PC-9 (cell line): ENCODE measurements at regions not wholly inside any gene's neighbourhood (a gene's known extent, or its start where the extent isn't known, plus 50 kb on each side); places are given as distances from the start of the nearest gene placed in this dataset.

Experiments
- BruUV-seq: library from RNA; stranded (reverse); fragments of 400-500 nt; replicated peaks from 2 replicates; lab custom pipeline; 2021; lab: Mats Ljungman, UMichigan
- CTCF ChIA-PET: fragments of 300-600 bp; sonication (Branson Sonifier 250); formaldehyde crosslinking; loops from one replicate; lab custom pipeline; 2022; ENCODE audit warnings: antibody characterized with exemption; lab: Charles Lee
- POLR2A ChIA-PET: fragments of 300-600 bp; sonication (Branson Sonifier 250); formaldehyde crosslinking; loops from one replicate; lab custom pipeline; 2022; ENCODE audit warnings: antibody characterized with exemption; ENCODE audit not compliant: unreplicated experiment; lab: Charles Lee
- DNase-seq, 2 experiments: peaks; one replicate each; pipeline versions ENCODE4 v3.0.0 to v3.0.0-alpha.2; 2015 to 2022; ENCODE audit warnings: mixed read lengths in 1 of 2
- H2AFZ ChIP-seq: fragments of 200-600 bp; sonication (generic); 2 replicates; pipeline ENCODE4 v1.8.1; 2017; ENCODE audit warnings: antibody characterized with exemption
- H3F3A ChIP-seq: fragments of 200-600 bp; sonication (generic); 2 replicates; pipeline ENCODE4 v1.8.1; 2017; ENCODE audit warnings: antibody characterized with exemption, mild to moderate bottlenecking, low read depth; ENCODE audit not compliant: insufficient read depth
- H3K27ac ChIP-seq: fragments of 200-600 bp; sonication (generic); 2 replicates; pipeline ENCODE4 v1.6.1; 2016; ENCODE audit warnings: mixed run types
- H3K27me3 ChIP-seq: fragments of 200-600 bp; sonication (generic); 2 replicates; pipeline ENCODE4 v1.6.1; 2016; ENCODE audit warnings: low read depth, mixed run types; ENCODE audit not compliant: insufficient read depth
- H3K36me3 ChIP-seq: fragments of 200-600 bp; sonication (generic); 2 replicates; pipeline ENCODE4 v1.6.1; 2016; ENCODE audit warnings: low read depth, mixed run types
- H3K4me1 ChIP-seq: fragments of 200-600 bp; sonication (generic); replicated peaks from 2 replicates; pipeline ENCODE4 v1.6.1; 2016; ENCODE audit warnings: mixed run types; ENCODE audit not compliant: insufficient read depth
- H3K4me2 ChIP-seq: fragments of 200-600 bp; sonication (generic); 2 replicates; pipeline ENCODE4 v1.6.1; 2017; ENCODE audit warnings: mixed run types
- H3K4me3 ChIP-seq: fragments of 200-600 bp; sonication (generic); 2 replicates; pipeline ENCODE4 v1.6.1; 2016; ENCODE audit warnings: mixed run types
- H3K79me2 ChIP-seq: fragments of 200-600 bp; sonication (generic); 2 replicates; pipeline ENCODE4 v1.6.1; 2017; ENCODE audit warnings: low read depth, mixed run types
- H3K9me2 ChIP-seq: fragments of 200-600 bp; sonication (generic); 2 replicates; pipeline ENCODE4 v1.8.1; 2017; ENCODE audit warnings: mild to moderate bottlenecking; ENCODE audit not compliant: insufficient read depth
- H3K9me3 ChIP-seq: fragments of 200-600 bp; sonication (generic); 2 replicates; pipeline ENCODE4 v1.8.1; 2016; ENCODE audit warnings: low read depth; ENCODE audit not compliant: insufficient read depth
- H4K20me1 ChIP-seq: fragments of 200-600 bp; sonication (generic); 2 replicates; pipeline ENCODE4 v1.8.1; 2017; ENCODE audit not compliant: insufficient read depth
- EZH2 ChIP-seq: fragments of 200-600 bp; sonication (generic); IDR thresholded peaks from 2 replicates; pipeline ENCODE4 v1.8.0; 2017; ENCODE audit warnings: antibody characterized with exemption, low read depth
- intact Hi-C: fragments of 100-400 bp; cut with micrococcal nuclease; formaldehyde crosslinking; loops from one replicate; pipeline ENCODE4 v1.10.0; 2022; ENCODE audit not compliant: unreplicated experiment
- TF ChIP-seq, protein P1 (sequence below): fragments of 200-600 bp; sonication (generic); conservative IDR thresholded peaks from 2 replicates; pipeline ENCODE4 v1.6.1; 2017; ENCODE audit warnings: mixed run types, antibody characterized with exemption, mild to moderate bottlenecking, moderate library complexity

DNA sequence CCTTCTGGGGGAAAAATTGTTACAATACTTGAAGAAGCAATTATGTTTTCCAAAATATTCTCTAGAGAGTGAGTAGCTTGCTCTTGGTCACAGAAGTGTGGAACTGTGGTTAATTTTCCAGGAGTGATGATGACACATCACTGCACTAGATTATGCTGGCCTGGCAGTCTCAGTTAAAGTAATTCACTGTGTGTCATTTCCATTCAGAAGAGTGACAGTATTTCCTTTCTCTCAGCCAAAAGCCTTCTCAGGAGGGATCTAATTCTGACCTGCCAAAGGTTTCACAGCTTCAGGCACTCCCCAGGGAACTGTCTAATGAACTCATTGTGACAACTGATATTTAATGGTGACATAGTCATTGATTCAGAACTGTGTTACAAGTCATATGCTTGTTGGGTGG is 517.5 kb downstream of the TBC1D32 start:
- CTCF ChIA-PET, result no interaction called here
- H3K9me2 ChIP-seq, result no peaks in the 10 kb centered on the region

GRCh38 chr6:120805276-120805675 is 529.0 kb downstream of the TBC1D32 start:
- no peaks in the 10 kb centered on the region for H3K36me3 ChIP-seq
- H3K4me1 ChIP-seq, result no peaks in the 10 kb centered on the region
- H3K79me2 ChIP-seq, result no peaks in the 10 kb centered on the region
- 0 out of 2 replicates have a peak, but pooled peaks cover 7% of the 10 kb centered on the region for H3K9me3 ChIP-seq
- TF ChIP-seq, protein P1, sequence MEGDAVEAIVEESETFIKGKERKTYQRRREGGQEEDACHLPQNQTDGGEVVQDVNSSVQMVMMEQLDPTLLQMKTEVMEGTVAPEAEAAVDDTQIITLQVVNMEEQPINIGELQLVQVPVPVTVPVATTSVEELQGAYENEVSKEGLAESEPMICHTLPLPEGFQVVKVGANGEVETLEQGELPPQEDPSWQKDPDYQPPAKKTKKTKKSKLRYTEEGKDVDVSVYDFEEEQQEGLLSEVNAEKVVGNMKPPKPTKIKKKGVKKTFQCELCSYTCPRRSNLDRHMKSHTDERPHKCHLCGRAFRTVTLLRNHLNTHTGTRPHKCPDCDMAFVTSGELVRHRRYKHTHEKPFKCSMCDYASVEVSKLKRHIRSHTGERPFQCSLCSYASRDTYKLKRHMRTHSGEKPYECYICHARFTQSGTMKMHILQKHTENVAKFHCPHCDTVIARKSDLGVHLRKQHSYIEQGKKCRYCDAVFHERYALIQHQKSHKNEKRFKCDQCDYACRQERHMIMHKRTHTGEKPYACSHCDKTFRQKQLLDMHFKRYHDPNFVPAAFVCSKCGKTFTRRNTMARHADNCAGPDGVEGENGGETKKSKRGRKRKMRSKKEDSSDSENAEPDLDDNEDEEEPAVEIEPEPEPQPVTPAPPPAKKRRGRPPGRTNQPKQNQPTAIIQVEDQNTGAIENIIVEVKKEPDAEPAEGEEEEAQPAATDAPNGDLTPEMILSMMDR, result no peak
- TF ChIP-seq EZH2, result no peak
- H3F3A ChIP-seq, result no peaks in the 10 kb centered on the region
- DNase-seq, result no peak
- no peaks in the 10 kb centered on the region for H3K9me2 ChIP-seq
- 0 out of 2 replicates have a peak overlapping the region, but pooled peaks have one; percentile 2 for H3K4me2 ChIP-seq
- intact Hi-C loops, result no loop called here
- BruUV-seq, result no TSS peak
- POLR2A ChIA-PET, result no interaction called here
- CTCF ChIA-PET, result no interaction called here
- H2AFZ ChIP-seq, result no peak overlapping the region
- H3K27ac ChIP-seq, result no peak overlapping the region
- H3K4me3 ChIP-seq, result no peak overlapping the region
- no peaks in the 10 kb centered on the region for H4K20me1 ChIP-seq
- no peaks in the 10 kb centered on the region for H3K27me3 ChIP-seq

More for the DNA sequence above, 517.5 kb downstream of the TBC1D32 start:
- Histone ChIP-seq H2AFZ (no peak overlapping the region), H3K36me3 (no peaks in the 10 kb centered on the region), H3K27me3 (no peaks in the 10 kb centered on the region), H3K9me3 (no peaks in the 10 kb centered on the region), H3F3A (no peaks in the 10 kb centered on the region), H3K79me2 (no peaks in the 10 kb centered on the region), H3K27ac (no peak overlapping the region), H3K4me3 (no peak overlapping the region), H4K20me1 (no peaks in the 10 kb centered on the region), H3K4me2 (no peak overlapping the region), H3K4me1 (no peaks in the 10 kb centered on the region)
- no TSS peak for BruUV-seq
- POLR2A ChIA-PET, result no interaction called here
- intact Hi-C loops, result no loop called here
- TF ChIP-seq EZH2, result no peak
- TF ChIP-seq, protein P1, result no peak
- no peak for DNase-seq

- POLR2A ChIA-PET, result no interaction called here
- BruUV-seq, result no TSS peak
- Histone ChIP-seq H3K4me2 (no peak overlapping the region), H3K4me3 (no peak overlapping the region), H3K27ac (no peak overlapping the region), H4K20me1 (no peaks in the 10 kb centered on the region), H3K9me2 (no peaks in the 10 kb centered on the region), H3K79me2 (no peaks in the 10 kb centered on the region), H3K9me3 (0 out of 2 replicates have a peak, but pooled peaks cover 7% of the 10 kb centered on the region), H3F3A (no peaks in the 10 kb centered on the region), H3K27me3 (no peaks in the 10 kb centered on the region), H3K36me3 (no peaks in the 10 kb centered on the region), H3K4me1 (no peaks in the 10 kb centered on the region), H2AFZ (no peak overlapping the region)
- CTCF ChIA-PET, result no interaction called here
- no peak for DNase-seq
- no peak for TF ChIP-seq EZH2
- TF ChIP-seq, protein P1, result no peak
- intact Hi-C loops, result no loop called here
These were observed 529.7 kb downstream of the TBC1D32 start for GRCh38 chr6:120804612-120805011.
